H9 (cell line): ENCODE measurements at regions not wholly inside any gene's neighbourhood (a gene's known extent, or its start where the extent isn't known, plus 50 kb on each side); places are given as distances from the start of the nearest gene placed in this dataset.

Source experiments
- DNase-seq: peaks from one replicate; pipeline ENCODE4 v3.0.0-alpha.2; 2017
- H2AFZ ChIP-seq: one replicate; pipeline ENCODE4 v1.6.1; 2013; ENCODE audit warnings: mild to moderate bottlenecking, low read length, control low read depth, moderate library complexity
- H2AK5ac ChIP-seq: 2 replicates; pipeline ENCODE4 v1.6.1; 2013; ENCODE audit warnings: low read length, control low read depth, mixed read lengths; ENCODE audit not compliant: insufficient read length
- H2BK120ac ChIP-seq: one replicate; pipeline ENCODE4 v1.6.1; 2013; ENCODE audit warnings: low read depth, mild to moderate bottlenecking, low read length, control low read depth, inconsistent platforms; ENCODE audit not compliant: poor library complexity, severe bottlenecking
- H2BK12ac ChIP-seq: 2 replicates; pipeline ENCODE4 v1.6.1; 2013; ENCODE audit warnings: low read length, control low read depth, mixed read lengths, low read depth; ENCODE audit not compliant: insufficient read length
- H2BK15ac ChIP-seq: 2 replicates; pipeline ENCODE4 v1.6.1; 2013; ENCODE audit warnings: low read depth, low read length, control low read depth
- H2BK20ac ChIP-seq: one replicate; pipeline ENCODE4 v1.6.1; 2013; ENCODE audit warnings: low read depth, mild to moderate bottlenecking, low read length, control low read depth, inconsistent platforms; ENCODE audit not compliant: poor library complexity, severe bottlenecking
- H2BK5ac ChIP-seq: 2 replicates; pipeline ENCODE4 v1.6.1; 2013; ENCODE audit warnings: low read length, control low read depth, mixed read lengths; ENCODE audit not compliant: insufficient read length
- H3K14ac ChIP-seq: 2 replicates; pipeline ENCODE4 v1.6.1; 2013; ENCODE audit warnings: low read length, control low read depth; ENCODE audit not compliant: insufficient read depth
- H3K18ac ChIP-seq: 2 replicates; pipeline ENCODE4 v1.6.1; 2013; ENCODE audit warnings: low read depth, mild to moderate bottlenecking, mixed read lengths, low read length, control low read depth; ENCODE audit not compliant: insufficient read length
- H3K23ac ChIP-seq: 2 replicates; pipeline ENCODE4 v1.6.1; 2013; ENCODE audit warnings: low read length, control low read depth, mixed read lengths, low read depth; ENCODE audit not compliant: insufficient read length
- H3K23me2 ChIP-seq: 2 replicates; pipeline ENCODE4 v1.6.1; 2013; ENCODE audit warnings: low read depth, mild to moderate bottlenecking, mixed read lengths, low read length, control low read depth; ENCODE audit not compliant: insufficient read length, poor library complexity, severe bottlenecking
- H3K27ac ChIP-seq: 2 replicates; pipeline ENCODE4 v1.5.1; 2013; ENCODE audit warnings: low read length, control low read depth, mixed read lengths, low read depth; ENCODE audit not compliant: insufficient read length
- H3K27me3 ChIP-seq: 2 replicates; pipeline ENCODE4 v1.6.1; 2013; ENCODE audit warnings: low read length, control low read depth, inconsistent platforms; ENCODE audit not compliant: insufficient read depth
- H3K4ac ChIP-seq: 2 replicates; pipeline ENCODE4 v1.6.1; 2013; ENCODE audit warnings: low read depth, mild to moderate bottlenecking, control low read depth, inconsistent platforms, low read length, moderate library complexity
- H3K4me1 ChIP-seq: 2 replicates; pipeline ENCODE4 v1.6.1; 2013; ENCODE audit warnings: low read length, control low read depth, inconsistent platforms; ENCODE audit not compliant: insufficient read depth
- H3K4me2 ChIP-seq: 2 replicates; pipeline ENCODE4 v1.6.1; 2013; ENCODE audit warnings: low read length, control low read depth, mixed read lengths; ENCODE audit not compliant: insufficient read length, insufficient read depth
- H3K56ac ChIP-seq: 2 replicates; pipeline ENCODE4 v1.6.1; 2013; ENCODE audit warnings: low read depth, mild to moderate bottlenecking, mixed read lengths, low read length, control low read depth; ENCODE audit not compliant: insufficient read length
- H3K79me1 ChIP-seq: 2 replicates; pipeline ENCODE4 v1.6.1; 2013; ENCODE audit warnings: low read depth, mild to moderate bottlenecking, moderate library complexity, low read length, control low read depth, inconsistent platforms; ENCODE audit not compliant: insufficient read depth, poor library complexity, severe bottlenecking
- H3K79me2 ChIP-seq: 2 replicates; pipeline ENCODE4 v1.6.1; 2013; ENCODE audit warnings: low read length, control low read depth, inconsistent platforms; ENCODE audit not compliant: insufficient read depth
- H3K9ac ChIP-seq: 2 replicates; pipeline ENCODE4 v1.6.1; 2013; ENCODE audit warnings: low read length, control low read depth, mixed read lengths; ENCODE audit not compliant: insufficient read length; ENCODE audit errors: extremely low read depth
- H3K9me3 ChIP-seq: one replicate; pipeline ENCODE4 v1.6.1; 2013; ENCODE audit warnings: low read depth, low read length, inconsistent platforms; ENCODE audit not compliant: control insufficient read depth
- H3T11ph ChIP-seq: one replicate; pipeline ENCODE4 v1.6.1; 2013; ENCODE audit warnings: mild to moderate bottlenecking, low read length, control low read depth, inconsistent platforms
- H4K20me1 ChIP-seq: one replicate; pipeline ENCODE4 v1.6.1; 2013; ENCODE audit not compliant: control insufficient read depth, insufficient read length, insufficient read depth
- H4K5ac ChIP-seq: 2 replicates; pipeline ENCODE4 v1.6.1; 2013; ENCODE audit warnings: low read depth, mild to moderate bottlenecking, mixed read lengths, low read length, control low read depth; ENCODE audit not compliant: insufficient read length
- H4K8ac ChIP-seq: replicated peaks from 2 replicates; pipeline ENCODE4 v1.6.1; 2013; ENCODE audit warnings: low read length, control low read depth, mixed read lengths, low read depth; ENCODE audit not compliant: insufficient read length
- H4K91ac ChIP-seq: 2 replicates; pipeline ENCODE4 v1.6.1; 2013; ENCODE audit warnings: low read depth, mild to moderate bottlenecking, moderate library complexity, mixed read lengths, low read length, control low read depth; ENCODE audit not compliant: insufficient read length
- H3K27ac Mint-ChIP-seq, 3 experiments: 2 replicates in 2 of 3; 3 replicates in 1 of 3; pipeline ENCODE4 v1.8.0; 2020 to 2021; ENCODE audit warnings: mixed read lengths in 3 of 3, mild to moderate bottlenecking in 1 of 3, moderate library complexity in 1 of 3
- H3K27me3 Mint-ChIP-seq: 2 replicates; pipeline ENCODE4 v1.8.0; 2021; ENCODE audit warnings: low read depth, mild to moderate bottlenecking, moderate library complexity, mixed read lengths
- H3K36me3 Mint-ChIP-seq, 3 experiments: 2 replicates in 2 of 3; 3 replicates in 1 of 3; pipeline ENCODE4 v1.8.0; 2020 to 2021; ENCODE audit warnings: low read depth in 3 of 3, mixed read lengths in 3 of 3; ENCODE audit not compliant: insufficient read depth in 1 of 3
- H3K4me1 Mint-ChIP-seq, 2 experiments: 2 replicates each; pipeline ENCODE4 v1.8.0; 2020; ENCODE audit warnings: mixed read lengths in 2 of 2
- H3K4me3 Mint-ChIP-seq, 2 experiments: 2 replicates in 1 of 2; 3 replicates in 1 of 2; pipeline ENCODE4 v1.8.0; 2020 to 2021; ENCODE audit warnings: mild to moderate bottlenecking in 2 of 2, mixed read lengths in 2 of 2, moderate library complexity in 1 of 2
- H3K9me3 Mint-ChIP-seq, 2 experiments: 2 replicates in 1 of 2; 3 replicates in 1 of 2; pipeline ENCODE4 v1.8.0; 2020; ENCODE audit warnings: mild to moderate bottlenecking in 2 of 2, mixed read lengths in 2 of 2, moderate library complexity in 1 of 2
- CTCF ChIP-seq: fragments of 200-600 bp; sonication (generic); conservative IDR thresholded peaks from 3 replicates; pipeline ENCODE4 v1.8.0; 2021; ENCODE audit warnings: antibody characterized with exemption, mild to moderate bottlenecking
- WGBS: extraction: QIAGEN DNeasy Blood & Tissue Kit; methylation state at CpG from one replicate; pipeline ENCODE4 v1.1.7; 2013; ENCODE audit warnings: missing lambda C conversion rate, low lambda C conversion rate, mixed read lengths; ENCODE audit not compliant: insufficient read length; ENCODE audit errors: extremely low coverage; 5-methylcytosine and 5-hydroxymethylcytosine counted together

- no peaks in the 10 kb centered on the region for H3K9me3 ChIP-seq
- TF ChIP-seq CTCF: no peak
- no peak overlapping the region for H2BK20ac ChIP-seq
- no peak overlapping the region for H3K27ac Mint-ChIP-seq
- H3K27me3 Mint-ChIP-seq: peaks cover 51% of the 10 kb centered on the region
- H2BK5ac ChIP-seq: no peak overlapping the region
- H3K27me3 ChIP-seq: peaks cover 3% of the 10 kb centered on the region; the same call in 1 of the 2 replicates
- H2AK5ac ChIP-seq: no peak overlapping the region
- no peak overlapping the region for H4K5ac ChIP-seq
- no peak overlapping the region for H3K4me3 Mint-ChIP-seq
- H3K79me1 ChIP-seq: no peaks in the 10 kb centered on the region
- H3K9me3 Mint-ChIP-seq: no peaks in the 10 kb centered on the region
- no peak overlapping the region for H4K8ac ChIP-seq
- no peaks in the 10 kb centered on the region for H3K36me3 Mint-ChIP-seq
- no peak overlapping the region for H4K91ac ChIP-seq
- H3K4me1 ChIP-seq: no peaks in the 10 kb centered on the region; the same call in 1 of the 2 replicates
- H3K9ac ChIP-seq: no peak overlapping the region
- no peak for DNase-seq
- H2BK120ac ChIP-seq: no peak overlapping the region
- no peak overlapping the region for H3K27ac ChIP-seq
- WGBS: no CpG with 5 or more reads among the region's 9 CpGs
- no peak overlapping the region for H3K4ac ChIP-seq
- H3T11ph ChIP-seq: no peak overlapping the region
- peaks cover 13 to 28% of the 10 kb centered on the region in 2 experiments for H3K4me1 Mint-ChIP-seq
- H3K14ac ChIP-seq: no peak overlapping the region
- H2AFZ ChIP-seq: no peak overlapping the region
- H3K79me2 ChIP-seq: no peaks in the 10 kb centered on the region
- no peak overlapping the region for H2BK15ac ChIP-seq
- H3K4me2 ChIP-seq: no peak overlapping the region
- H2BK12ac ChIP-seq: no peak overlapping the region
- no peaks in the 10 kb centered on the region for H4K20me1 ChIP-seq
- H3K18ac ChIP-seq: no peak overlapping the region
- no peak overlapping the region for H3K23ac ChIP-seq
- no peaks in the 10 kb centered on the region for H3K23me2 ChIP-seq
- H3K56ac ChIP-seq: no peak overlapping the region
Measured at GRCh38 chrX:940691-941090, 271.8 kb downstream of the CRLF2 start.
